ENCODE measurements at regions not wholly inside any gene's neighbourhood (a gene's known extent, or its start where the extent isn't known, plus 50 kb on each side); places are given as distances from the start of the nearest gene placed in this dataset.

DNA sequence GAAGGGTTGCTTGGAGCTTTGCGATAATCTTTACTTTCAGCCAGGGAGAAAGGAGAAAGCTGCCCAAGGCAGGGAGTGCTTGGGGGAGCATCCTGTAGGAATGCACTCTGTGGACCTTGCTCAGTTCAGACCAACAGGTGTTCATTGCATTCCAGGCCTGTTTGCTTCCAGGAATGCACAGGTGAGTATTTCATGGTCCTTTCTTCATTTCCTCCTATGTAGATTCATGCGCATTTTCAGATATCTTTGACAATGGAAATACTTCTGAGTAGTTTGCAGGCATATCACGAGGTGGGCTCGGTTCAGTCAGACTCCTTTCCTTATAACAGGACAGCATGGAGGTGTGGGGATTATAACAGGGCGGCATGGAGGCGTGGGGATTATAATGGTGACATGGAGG lies 254.8 kb downstream of the FGF9 start:
- DNase-seq (ENCODE audit: low spot score) = no peak
- H3K4me1 Mint-ChIP-seq (ENCODE audit: low read depth) = peaks cover 9% of the 10 kb centered on the region
- H3K27ac Mint-ChIP-seq (ENCODE audit: unreplicated experiment) = no peak overlapping the region
- TF ChIP-seq CTCF (IDR thresholded peaks at IDR 0.05) = no peak
- peaks cover 3% of the 10 kb centered on the region for H3K27me3 Mint-ChIP-seq (ENCODE audit: low read depth)
- H3K4me3 Mint-ChIP-seq (ENCODE audit: unreplicated experiment) = no peak overlapping the region
- no peaks in the 10 kb centered on the region for H3K36me3 Mint-ChIP-seq (ENCODE audit: low read depth)
- no peaks in the 10 kb centered on the region for H3K9me3 Mint-ChIP-seq (ENCODE audit: low read depth)

- Mint-ChIP-seq H3K4me3 (ENCODE audit: unreplicated experiment) (no peak overlapping the region), H3K4me1 (ENCODE audit: low read depth) (peaks cover 20% of the 10 kb centered on the region), H3K9me3 (ENCODE audit: low read depth) (no peaks in the 10 kb centered on the region), H3K36me3 (ENCODE audit: low read depth) (no peaks in the 10 kb centered on the region), H3K27ac (ENCODE audit: unreplicated experiment) (no peak overlapping the region), H3K27me3 (ENCODE audit: low read depth) (no peaks in the 10 kb centered on the region)
- no peak for DNase-seq (ENCODE audit: low spot score)
- no peak for TF ChIP-seq CTCF (IDR thresholded peaks at IDR 0.05)
These were observed 258.5 kb downstream of the FGF9 start for GRCh38 chr13:21929400-21929799.

GRCh38 chr13:21930536-21930935 lies 259.7 kb downstream of the FGF9 start:
- Mint-ChIP-seq H3K27ac (ENCODE audit: unreplicated experiment) (no peak overlapping the region), H3K27me3 (ENCODE audit: low read depth) (no peaks in the 10 kb centered on the region), H3K4me3 (ENCODE audit: unreplicated experiment) (no peak overlapping the region), H3K9me3 (ENCODE audit: low read depth) (no peaks in the 10 kb centered on the region), H3K4me1 (ENCODE audit: low read depth) (peaks cover 20% of the 10 kb centered on the region), H3K36me3 (ENCODE audit: low read depth) (no peaks in the 10 kb centered on the region)
- no peak for TF ChIP-seq CTCF (IDR thresholded peaks at IDR 0.05)
- no peak for DNase-seq (ENCODE audit: low spot score)

DNA sequence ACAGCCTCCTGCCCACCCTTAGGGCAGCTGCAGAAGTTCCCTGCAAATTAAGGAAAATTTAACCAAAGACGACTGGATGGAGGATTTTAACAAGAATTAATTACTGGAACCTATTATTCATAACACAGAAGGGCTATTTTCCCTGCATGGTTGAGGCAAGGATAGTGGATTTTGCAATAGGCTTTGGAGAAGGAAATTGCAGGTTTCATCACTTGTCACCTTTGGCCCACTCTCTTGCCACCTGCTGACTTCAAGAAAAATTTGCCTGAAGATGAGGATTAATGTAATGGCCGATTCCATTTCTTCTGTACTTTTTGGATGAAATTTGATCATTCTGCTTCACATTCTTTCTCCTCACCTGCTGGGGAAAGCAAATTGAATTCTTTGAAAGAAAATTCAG lies 261.7 kb downstream of the FGF9 start:
- Mint-ChIP-seq H3K4me3 (ENCODE audit: unreplicated experiment) (no peak overlapping the region), H3K27me3 (ENCODE audit: low read depth) (no peaks in the 10 kb centered on the region), H3K9me3 (ENCODE audit: low read depth) (no peaks in the 10 kb centered on the region), H3K27ac (ENCODE audit: unreplicated experiment) (no peak overlapping the region), H3K36me3 (ENCODE audit: low read depth) (no peaks in the 10 kb centered on the region), H3K4me1 (ENCODE audit: low read depth) (peaks cover 25% of the 10 kb centered on the region)
- DNase-seq (ENCODE audit: low spot score) = no peak
- TF ChIP-seq CTCF (IDR thresholded peaks at IDR 0.05) = no peak

- Mint-ChIP-seq H3K27me3 (ENCODE audit: low read depth) (no peaks in the 10 kb centered on the region), H3K27ac (ENCODE audit: unreplicated experiment) (peak overlapping the region; percentile 57), H3K4me1 (ENCODE audit: low read depth) (peaks cover 29% of the 10 kb centered on the region), H3K9me3 (ENCODE audit: low read depth) (no peaks in the 10 kb centered on the region), H3K4me3 (ENCODE audit: unreplicated experiment) (no peak overlapping the region), H3K36me3 (ENCODE audit: low read depth) (no peaks in the 10 kb centered on the region)
- TF ChIP-seq CTCF (IDR thresholded peaks at IDR 0.05) = no peak
- DNase-seq (ENCODE audit: low spot score) = no peak
These were observed 262.1 kb downstream of the FGF9 start for GRCh38 chr13:21932996-21933395.
